ENCODE measurements at regions not wholly inside any gene's neighbourhood (a gene's known extent, or its start where the extent isn't known, plus 50 kb on each side); places are given as distances from the start of the nearest gene placed in this dataset.

DNA sequence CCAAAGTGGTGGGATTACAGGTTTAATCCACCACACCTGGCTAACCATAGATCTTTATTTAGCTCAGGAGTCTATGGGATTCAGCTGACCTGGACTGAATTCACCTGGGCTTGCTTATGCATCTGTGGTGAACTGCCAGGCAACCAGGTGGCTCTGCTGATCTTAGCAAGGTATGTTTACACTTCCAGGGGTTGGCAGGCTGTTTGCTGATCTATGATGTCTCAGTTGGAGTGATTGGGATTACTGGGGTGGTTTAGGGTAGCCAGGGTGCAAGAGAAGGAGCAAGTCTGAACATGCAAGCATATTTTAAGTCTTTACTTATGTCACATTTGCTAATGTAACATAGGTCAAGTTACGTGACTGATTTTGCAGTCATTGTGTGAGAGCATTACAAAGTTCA, 63.6 kb upstream of the JAK2 start:
- Histone ChIP-seq H3K4me3 (ENCODE audit: low read depth, low read length) (no peak overlapping the region), H3K4me1 (ENCODE audit: control insufficient read depth, insufficient read depth, low read length) (no peaks in the 10 kb centered on the region), H3K27ac (ENCODE audit: low read depth, low read length) (no peak overlapping the region), H3K27me3 (ENCODE audit: control insufficient read depth, insufficient read depth, low read length) (no peaks in the 10 kb centered on the region), H3K9ac (ENCODE audit: low read depth, low read length) (no peak overlapping the region), H3K9me3 (ENCODE audit: control insufficient read depth, insufficient read depth, low read length) (peaks cover 23% of the 10 kb centered on the region), H3K36me3 (ENCODE audit: control insufficient read depth, insufficient read depth, low read length) (no peaks in the 10 kb centered on the region)

DNA sequence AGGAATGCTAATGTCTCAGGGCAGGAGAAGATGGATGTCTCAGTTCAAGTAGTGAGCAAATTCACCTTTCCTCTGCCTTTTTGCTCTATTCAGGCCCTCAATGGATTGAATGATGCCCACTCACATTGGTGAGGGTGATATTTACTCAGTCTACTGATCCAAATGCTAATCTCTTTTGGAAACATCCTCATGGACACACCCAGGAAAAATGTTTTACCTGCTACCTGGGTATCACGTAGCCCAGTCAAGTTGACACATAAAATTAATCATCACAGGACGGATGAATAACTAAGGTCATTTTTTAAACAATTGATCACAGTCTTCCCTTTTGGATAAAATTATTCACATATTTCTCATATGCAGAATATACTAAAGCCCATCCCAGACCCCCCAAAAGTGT, 63.0 kb upstream of the JAK2 start:
- Histone ChIP-seq H3K4me1 (ENCODE audit: control insufficient read depth, insufficient read depth, low read length) (peaks cover 4% of the 10 kb centered on the region), H3K27me3 (ENCODE audit: control insufficient read depth, insufficient read depth, low read length) (no peaks in the 10 kb centered on the region), H3K4me3 (ENCODE audit: low read depth, low read length) (no peak overlapping the region), H3K9ac (ENCODE audit: low read depth, low read length) (no peak overlapping the region), H3K27ac (ENCODE audit: low read depth, low read length) (no peak overlapping the region), H3K36me3 (ENCODE audit: control insufficient read depth, insufficient read depth, low read length) (no peaks in the 10 kb centered on the region), H3K9me3 (ENCODE audit: control insufficient read depth, insufficient read depth, low read length) (peaks cover 23% of the 10 kb centered on the region)

DNA sequence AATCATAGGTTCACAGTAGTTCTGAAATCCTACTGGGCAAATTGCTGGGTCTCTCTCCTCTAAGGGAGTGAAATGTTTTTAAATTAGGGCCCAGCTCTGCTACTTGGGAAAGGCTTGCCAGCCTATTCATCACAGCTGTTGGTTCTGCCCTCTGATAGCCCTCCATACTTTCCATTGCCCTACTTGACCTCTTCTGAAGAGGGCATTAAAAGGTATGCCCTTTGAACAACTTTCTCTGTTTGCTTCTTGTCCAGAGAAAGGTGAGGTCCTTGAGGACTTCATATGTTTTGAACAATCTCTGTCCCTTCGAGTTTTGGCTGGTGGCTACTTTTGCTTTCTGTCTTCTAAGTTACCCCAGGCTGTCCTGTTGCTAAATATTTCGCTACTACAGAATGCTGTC, 62.3 kb upstream of the JAK2 start:
- peaks cover 23% of the 10 kb centered on the region for H3K9me3 ChIP-seq (ENCODE audit: control insufficient read depth, insufficient read depth, low read length)
- H3K27ac ChIP-seq (ENCODE audit: low read depth, low read length) = no peak overlapping the region
- H3K9ac ChIP-seq (ENCODE audit: low read depth, low read length) = no peak overlapping the region
- no peak overlapping the region for H3K4me3 ChIP-seq (ENCODE audit: low read depth, low read length)
- H3K27me3 ChIP-seq (ENCODE audit: control insufficient read depth, insufficient read depth, low read length) = no peaks in the 10 kb centered on the region
- H3K4me1 ChIP-seq (ENCODE audit: control insufficient read depth, insufficient read depth, low read length) = peaks cover 11% of the 10 kb centered on the region
- no peaks in the 10 kb centered on the region for H3K36me3 ChIP-seq (ENCODE audit: control insufficient read depth, insufficient read depth, low read length)

DNA sequence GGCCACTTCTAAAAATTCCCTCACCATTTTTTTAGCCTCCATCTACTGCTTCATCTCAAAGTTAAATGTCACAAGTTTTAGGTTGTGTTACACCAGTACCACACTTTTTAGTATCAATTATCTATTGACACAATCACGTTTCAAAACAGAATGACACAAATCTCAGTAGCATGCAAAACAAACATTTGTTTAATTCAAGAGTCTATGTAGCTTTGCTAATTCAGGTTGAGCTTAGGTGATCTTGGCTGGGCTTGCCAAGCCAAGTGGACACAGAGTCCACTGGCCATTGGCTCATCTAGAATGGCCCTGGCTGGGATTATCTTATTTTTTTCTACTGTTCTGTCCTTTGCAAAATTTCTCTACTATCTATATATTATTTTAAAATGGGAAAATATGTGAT, 61.9 kb upstream of the JAK2 start:
- Histone ChIP-seq H3K27ac (ENCODE audit: low read depth, low read length) (no peak overlapping the region), H3K9ac (ENCODE audit: low read depth, low read length) (no peak overlapping the region), H3K4me3 (ENCODE audit: low read depth, low read length) (no peak overlapping the region), H3K36me3 (ENCODE audit: control insufficient read depth, insufficient read depth, low read length) (no peaks in the 10 kb centered on the region), H3K9me3 (ENCODE audit: control insufficient read depth, insufficient read depth, low read length) (peaks cover 23% of the 10 kb centered on the region), H3K4me1 (ENCODE audit: control insufficient read depth, insufficient read depth, low read length) (peaks cover 12% of the 10 kb centered on the region), H3K27me3 (ENCODE audit: control insufficient read depth, insufficient read depth, low read length) (no peaks in the 10 kb centered on the region)

DNA sequence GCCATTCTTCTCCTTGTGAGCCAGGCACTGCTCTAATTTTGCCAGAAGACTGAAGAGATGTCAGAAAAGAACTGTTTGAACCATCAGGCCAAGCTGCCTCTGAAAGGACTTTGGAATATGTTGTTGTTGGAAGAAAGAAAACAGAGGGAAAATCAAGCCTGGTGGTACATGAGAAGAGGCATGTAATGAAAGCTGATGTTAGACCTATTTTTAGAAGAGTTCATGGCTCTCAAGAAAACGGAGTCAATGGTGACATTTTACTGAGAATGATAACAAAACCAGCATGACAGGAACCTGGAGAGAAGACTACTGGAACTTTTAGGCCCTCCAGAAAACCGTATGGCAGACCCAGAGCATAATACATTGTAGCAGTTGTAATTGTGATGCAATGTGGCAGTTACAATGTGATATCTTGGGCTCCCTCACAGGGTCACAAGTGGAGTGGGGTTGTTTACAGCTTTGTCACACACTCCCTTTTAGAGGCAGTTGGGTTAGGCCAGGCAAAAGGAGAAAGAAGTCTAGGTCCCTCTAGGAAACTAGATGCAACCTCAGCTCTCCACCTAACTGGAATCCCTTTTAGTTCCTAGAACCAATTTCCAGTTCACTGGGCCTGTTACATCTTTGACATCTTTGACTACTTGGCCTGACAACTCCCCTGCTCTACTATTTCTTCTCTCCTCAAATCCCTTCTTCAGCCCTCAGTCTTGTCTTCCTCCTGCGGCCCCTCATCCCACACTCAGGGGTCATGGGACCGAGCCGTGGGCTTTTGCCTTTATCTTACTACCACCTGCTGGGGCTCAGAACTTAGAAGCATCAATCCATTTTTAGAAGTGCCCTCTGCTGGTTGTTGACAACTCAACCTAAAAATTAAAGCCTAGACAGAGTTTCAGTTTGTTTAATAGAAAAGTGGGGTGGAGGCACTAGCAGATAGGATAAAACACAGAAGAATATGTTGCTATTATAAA, 61.2 kb upstream of the JAK2 start:
- no peak overlapping the region for H3K27ac ChIP-seq (ENCODE audit: low read depth, low read length)
- H3K9ac ChIP-seq (ENCODE audit: low read depth, low read length) = no peak overlapping the region
- peaks cover 12% of the 10 kb centered on the region for H3K4me1 ChIP-seq (ENCODE audit: control insufficient read depth, insufficient read depth, low read length)

DNA sequence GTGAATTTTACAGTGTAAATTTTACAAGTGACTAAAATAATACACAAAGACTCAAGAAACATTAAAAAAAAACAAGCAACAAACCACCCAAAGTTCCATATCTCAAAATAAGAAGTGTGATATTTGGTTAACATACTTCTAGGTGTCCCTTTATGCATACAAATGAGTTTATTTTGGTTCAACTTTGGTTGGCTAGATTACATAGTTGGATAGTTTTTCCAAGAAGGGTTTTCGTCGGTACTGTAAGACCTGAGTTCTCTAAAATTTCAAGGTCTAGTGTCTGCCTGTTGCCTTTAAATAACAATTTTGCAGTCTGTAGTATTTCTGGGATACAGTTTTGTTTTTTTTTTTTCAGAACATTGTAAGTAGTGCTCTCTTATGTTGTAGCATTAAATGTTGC, 58.8 kb upstream of the JAK2 start:
- Histone ChIP-seq H3K27ac (ENCODE audit: low read depth, low read length) (no peak overlapping the region), H3K9me3 (ENCODE audit: control insufficient read depth, insufficient read depth, low read length) (peaks cover 10% of the 10 kb centered on the region), H3K9ac (ENCODE audit: low read depth, low read length) (no peak overlapping the region), H3K4me1 (ENCODE audit: control insufficient read depth, insufficient read depth, low read length) (peaks cover 12% of the 10 kb centered on the region), H3K27me3 (ENCODE audit: control insufficient read depth, insufficient read depth, low read length) (no peaks in the 10 kb centered on the region), H3K36me3 (ENCODE audit: control insufficient read depth, insufficient read depth, low read length) (no peaks in the 10 kb centered on the region), H3K4me3 (ENCODE audit: low read depth, low read length) (no peak overlapping the region)

More for the DNA sequence above, 61.2 kb upstream of the JAK2 start:
- Histone ChIP-seq H3K36me3 (ENCODE audit: control insufficient read depth, insufficient read depth, low read length) (no peaks in the 10 kb centered on the region), H3K4me3 (ENCODE audit: low read depth, low read length) (no peak overlapping the region), H3K9me3 (ENCODE audit: control insufficient read depth, insufficient read depth, low read length) (peaks cover 23% of the 10 kb centered on the region), H3K27me3 (ENCODE audit: control insufficient read depth, insufficient read depth, low read length) (no peaks in the 10 kb centered on the region)

DNA sequence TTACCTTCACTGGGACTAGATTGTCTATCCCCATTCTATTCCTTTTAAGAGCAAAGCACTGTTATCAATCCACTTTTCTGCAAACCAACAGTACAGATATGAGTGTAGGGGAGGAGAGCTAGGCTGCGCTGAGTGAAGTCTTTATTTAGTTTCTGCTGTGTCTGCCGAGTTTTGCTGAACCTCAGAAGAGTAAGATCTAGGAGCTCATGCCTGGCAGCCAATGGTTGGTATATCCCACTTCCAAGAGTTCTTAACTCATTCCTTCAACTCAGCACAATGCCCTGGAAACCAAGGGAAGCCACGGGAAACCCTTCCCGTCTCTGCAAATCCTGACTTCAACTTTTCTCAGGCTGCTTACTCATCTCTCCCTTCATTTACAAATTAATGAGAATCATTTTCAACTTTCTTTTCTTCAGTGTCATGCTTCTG, 58.0 kb upstream of the JAK2 start:
- no peak overlapping the region for H3K9ac ChIP-seq (ENCODE audit: low read depth, low read length)
- H3K4me1 ChIP-seq (ENCODE audit: control insufficient read depth, insufficient read depth, low read length) = peaks cover 12% of the 10 kb centered on the region
- no peaks in the 10 kb centered on the region for H3K27me3 ChIP-seq (ENCODE audit: control insufficient read depth, insufficient read depth, low read length)
- no peak overlapping the region; the same call in 1 of the 2 replicates for H3K4me3 ChIP-seq (ENCODE audit: low read depth, low read length)
- peaks cover 2% of the 10 kb centered on the region; the same call in 1 of the 2 replicates for H3K9me3 ChIP-seq (ENCODE audit: control insufficient read depth, insufficient read depth, low read length)
- peak overlapping the region; percentile 80 for H3K27ac ChIP-seq (ENCODE audit: low read depth, low read length)
- H3K36me3 ChIP-seq (ENCODE audit: control insufficient read depth, insufficient read depth, low read length) = no peaks in the 10 kb centered on the region

DNA sequence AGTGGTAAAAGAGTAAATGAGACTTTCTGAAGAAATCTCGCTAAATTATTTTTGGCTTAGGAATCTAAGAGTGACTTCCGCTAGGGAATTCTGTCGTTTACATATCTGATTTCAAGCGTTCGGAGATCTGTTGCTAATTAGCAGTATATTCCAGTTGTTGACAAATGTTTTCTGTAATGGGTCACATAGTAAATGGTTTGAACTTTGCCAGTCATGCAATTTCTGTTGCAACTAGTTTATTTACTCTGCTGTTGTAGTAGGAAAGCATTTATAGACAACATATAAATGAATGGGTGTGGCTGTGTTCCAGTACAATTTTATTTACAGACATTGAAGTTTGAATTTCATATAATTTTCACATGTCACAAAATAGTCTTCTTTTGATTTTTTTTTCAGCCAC, 57.4 kb upstream of the JAK2 start:
- H3K36me3 ChIP-seq (ENCODE audit: control insufficient read depth, insufficient read depth, low read length) = no peaks in the 10 kb centered on the region
- H3K9ac ChIP-seq (ENCODE audit: low read depth, low read length) = no peak overlapping the region
- H3K27me3 ChIP-seq (ENCODE audit: control insufficient read depth, insufficient read depth, low read length) = no peaks in the 10 kb centered on the region
- no peak overlapping the region for H3K4me3 ChIP-seq (ENCODE audit: low read depth, low read length)
- H3K9me3 ChIP-seq (ENCODE audit: control insufficient read depth, insufficient read depth, low read length) = no peaks in the 10 kb centered on the region
- H3K4me1 ChIP-seq (ENCODE audit: control insufficient read depth, insufficient read depth, low read length) = peaks cover 12% of the 10 kb centered on the region
- peak overlapping the region; percentile 80 for H3K27ac ChIP-seq (ENCODE audit: low read depth, low read length)

DNA sequence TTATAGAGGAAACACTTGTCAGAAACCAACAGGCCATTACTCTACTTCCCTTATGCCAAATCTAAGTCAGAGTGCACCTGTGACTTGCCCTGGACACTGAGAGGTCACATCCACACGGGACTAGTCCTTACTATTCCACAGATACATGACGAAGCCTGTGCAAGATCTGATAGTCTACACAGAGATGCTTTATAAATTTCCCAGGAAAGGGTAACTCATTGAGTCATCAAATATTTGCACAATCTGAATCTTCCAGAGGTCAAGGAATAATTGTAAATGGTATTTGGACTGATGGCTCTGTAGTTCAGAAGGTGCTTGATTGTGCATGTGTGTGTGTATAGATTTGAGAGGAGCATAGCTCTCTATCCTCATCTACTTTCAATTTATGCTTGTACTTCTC, 55.2 kb upstream of the JAK2 start:
- H3K27me3 ChIP-seq (ENCODE audit: control insufficient read depth, insufficient read depth, low read length) = no peaks in the 10 kb centered on the region
- H3K4me3 ChIP-seq (ENCODE audit: low read depth, low read length) = no peak overlapping the region
- H3K36me3 ChIP-seq (ENCODE audit: control insufficient read depth, insufficient read depth, low read length) = no peaks in the 10 kb centered on the region
- no peak overlapping the region for H3K27ac ChIP-seq (ENCODE audit: low read depth, low read length)
- no peak overlapping the region for H3K9ac ChIP-seq (ENCODE audit: low read depth, low read length)
- no peaks in the 10 kb centered on the region for H3K9me3 ChIP-seq (ENCODE audit: control insufficient read depth, insufficient read depth, low read length)
- peaks cover 12% of the 10 kb centered on the region for H3K4me1 ChIP-seq (ENCODE audit: control insufficient read depth, insufficient read depth, low read length)

DNA sequence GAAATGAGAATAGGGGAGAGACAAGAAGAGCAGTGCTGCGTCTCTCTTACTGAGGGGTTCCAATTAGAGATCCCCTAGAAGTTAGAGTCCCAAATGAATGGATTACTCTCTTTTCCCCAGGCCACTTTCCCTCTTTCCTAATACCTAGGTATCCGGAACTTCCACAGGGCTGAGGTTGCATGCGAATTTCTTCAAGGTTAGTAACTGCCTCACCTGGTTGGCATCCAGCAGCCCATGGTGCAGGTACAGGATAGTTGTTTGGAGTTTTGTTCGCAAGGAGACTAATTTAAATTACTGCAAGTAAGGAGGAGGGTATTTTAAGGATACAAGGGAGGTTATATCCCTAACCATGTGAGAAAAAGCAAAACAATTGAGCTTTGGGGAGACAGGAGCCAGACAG, 52.4 kb upstream of the JAK2 start:
- no peaks in the 10 kb centered on the region for H3K36me3 ChIP-seq (ENCODE audit: control insufficient read depth, insufficient read depth, low read length)
- peaks cover 2% of the 10 kb centered on the region; the same call in 1 of the 2 replicates for H3K4me1 ChIP-seq (ENCODE audit: control insufficient read depth, insufficient read depth, low read length)
- H3K27ac ChIP-seq (ENCODE audit: low read depth, low read length) = no peak overlapping the region
- no peaks in the 10 kb centered on the region for H3K27me3 ChIP-seq (ENCODE audit: control insufficient read depth, insufficient read depth, low read length)
- H3K9me3 ChIP-seq (ENCODE audit: control insufficient read depth, insufficient read depth, low read length) = no peaks in the 10 kb centered on the region
- no peak overlapping the region for H3K4me3 ChIP-seq (ENCODE audit: low read depth, low read length)
- no peak overlapping the region for H3K9ac ChIP-seq (ENCODE audit: low read depth, low read length)

DNA sequence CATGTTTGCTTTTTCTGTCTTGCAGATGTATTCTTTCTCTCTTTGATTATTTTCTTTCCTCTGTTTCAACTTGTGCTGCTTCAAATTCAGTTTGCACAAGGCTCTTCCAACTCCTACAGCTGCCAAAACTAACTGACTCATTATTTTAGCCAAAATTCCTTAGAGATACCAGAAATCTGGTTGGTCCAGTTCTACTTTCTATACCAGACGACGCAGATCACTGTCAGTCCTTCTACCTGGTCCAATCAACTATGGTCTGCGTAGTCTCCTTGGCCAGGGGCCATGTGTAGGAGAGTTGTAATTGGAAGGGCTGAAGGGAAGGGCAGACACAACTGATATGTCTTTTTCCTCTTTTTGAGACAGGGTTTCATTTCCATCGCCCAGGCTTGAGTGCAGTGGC, 51.9 kb upstream of the JAK2 start:
- no peaks in the 10 kb centered on the region for H3K27me3 ChIP-seq (ENCODE audit: control insufficient read depth, insufficient read depth, low read length)
- no peaks in the 10 kb centered on the region for H3K9me3 ChIP-seq (ENCODE audit: control insufficient read depth, insufficient read depth, low read length)
- no peak overlapping the region for H3K4me3 ChIP-seq (ENCODE audit: low read depth, low read length)
- H3K9ac ChIP-seq (ENCODE audit: low read depth, low read length) = no peak overlapping the region
- no peaks in the 10 kb centered on the region for H3K36me3 ChIP-seq (ENCODE audit: control insufficient read depth, insufficient read depth, low read length)
- H3K27ac ChIP-seq (ENCODE audit: low read depth, low read length) = no peak overlapping the region
- no peaks in the 10 kb centered on the region for H3K4me1 ChIP-seq (ENCODE audit: control insufficient read depth, insufficient read depth, low read length)

Data from HUES48 (cell line).